GM21360 (cell line): ENCODE measurements at regions not wholly inside any gene's neighbourhood (a gene's known extent, or its start where the extent isn't known, plus 50 kb on each side); places are given as distances from the start of the nearest gene placed in this dataset.

Experiments
- ATAC-seq: cut with Tn5 transposase; IDR thresholded peaks from one replicate; pipeline ENCODE4 v1.9.1; 2021; ENCODE audit warnings: mild to moderate bottlenecking, moderate library complexity; ENCODE audit not compliant: unreplicated experiment

- no peak for ATAC-seq
Observed at GRCh38 chr6:14934844-14935243, 311.0 kb upstream of the JARID2 start.

- ATAC-seq: no peak
Observed at GRCh38 chr6:14936861-14937260, 309.0 kb upstream of the JARID2 start.

- ATAC-seq: no peak
Observed at GRCh38 chr6:14943116-14943515, 302.8 kb upstream of the JARID2 start.

- no peak for ATAC-seq
Observed at GRCh38 chr6:14944593-14944992, 301.3 kb upstream of the JARID2 start.

GRCh38 chr6:14945461-14946185 is 300.2 kb upstream of the JARID2 start:
- no peak for ATAC-seq

- no peak for ATAC-seq
Observed at GRCh38 chr6:14946753-14947152, 299.1 kb upstream of the JARID2 start.

GRCh38 chr6:14948586-14949245 is 297.2 kb upstream of the JARID2 start:
- ATAC-seq: no peak

- no peak for ATAC-seq
Observed at GRCh38 chr6:14950103-14950969, 295.5 kb upstream of the JARID2 start.

GRCh38 chr6:14950970-14951276 is 294.9 kb upstream of the JARID2 start:
- no peak for ATAC-seq

GRCh38 chr6:14951704-14952103 is 294.2 kb upstream of the JARID2 start:
- no peak for ATAC-seq

GRCh38 chr6:14953836-14954235 is 292.0 kb upstream of the JARID2 start:
- ATAC-seq: no peak

GRCh38 chr6:14957355-14958059 is 288.4 kb upstream of the JARID2 start:
- no peak for ATAC-seq

- ATAC-seq: no peak
Observed at GRCh38 chr6:14959324-14959885, 286.5 kb upstream of the JARID2 start.

- no peak for ATAC-seq
Observed at GRCh38 chr6:14964556-14965270, 281.2 kb upstream of the JARID2 start.

GRCh38 chr6:14965424-14966075 is 280.3 kb upstream of the JARID2 start:
- ATAC-seq: no peak

GRCh38 chr6:14966096-14966905 is 279.6 kb upstream of the JARID2 start:
- no peak for ATAC-seq

GRCh38 chr6:14966906-14967711 is 278.8 kb upstream of the JARID2 start:
- ATAC-seq: no peak

- ATAC-seq: no peak
Observed at GRCh38 chr6:14968056-14968637, 277.7 kb upstream of the JARID2 start.
